RPMI7951 (cell line): ENCODE measurements at regions not wholly inside any gene's neighbourhood (a gene's known extent, or its start where the extent isn't known, plus 50 kb on each side); places are given as distances from the start of the nearest gene placed in this dataset.

ENCODE experiments used
- DNase-seq: peaks from one replicate; pipeline ENCODE4 v3.0.0-alpha.2; 2012; ENCODE audit warnings: low read depth

- DNase-seq = no peak
Measured at GRCh38 chr6:108734271-108734922, 113.8 kb upstream of the ARMC2 start.

DNA sequence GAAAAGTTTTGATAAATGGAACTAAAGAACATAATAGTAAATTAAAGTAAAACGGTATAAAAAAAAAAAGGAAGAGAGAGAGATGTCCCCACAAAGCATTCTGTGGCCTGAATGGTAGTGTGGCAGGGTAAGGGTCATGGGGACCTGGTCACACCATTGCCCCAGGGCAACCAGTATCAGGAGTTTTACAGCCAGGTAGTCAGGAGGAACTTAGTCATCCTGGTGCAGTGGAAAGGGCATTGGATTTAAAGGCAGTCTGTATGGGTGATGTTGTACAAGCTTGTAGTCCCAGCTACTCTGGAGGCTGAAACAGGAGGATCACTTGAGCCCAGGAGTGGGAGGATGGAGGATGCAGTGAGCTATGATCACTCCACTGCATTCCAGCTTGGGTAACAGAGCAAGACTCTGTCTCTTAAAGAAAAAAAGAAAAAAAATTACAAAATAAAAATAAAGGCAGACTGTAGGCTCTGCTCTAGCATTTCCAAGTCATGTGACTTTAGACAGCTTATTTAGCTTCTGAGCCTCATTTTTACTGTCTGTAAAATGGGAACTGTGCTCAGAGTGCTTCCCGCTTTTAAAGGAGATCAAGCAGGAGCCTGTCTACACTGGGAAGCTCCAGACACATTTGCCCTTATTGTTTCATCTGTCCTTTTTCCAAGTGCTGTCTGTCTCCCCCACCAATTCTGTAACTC lies 112.8 kb upstream of the ARMC2 start:
- DNase-seq = no peak

DNA sequence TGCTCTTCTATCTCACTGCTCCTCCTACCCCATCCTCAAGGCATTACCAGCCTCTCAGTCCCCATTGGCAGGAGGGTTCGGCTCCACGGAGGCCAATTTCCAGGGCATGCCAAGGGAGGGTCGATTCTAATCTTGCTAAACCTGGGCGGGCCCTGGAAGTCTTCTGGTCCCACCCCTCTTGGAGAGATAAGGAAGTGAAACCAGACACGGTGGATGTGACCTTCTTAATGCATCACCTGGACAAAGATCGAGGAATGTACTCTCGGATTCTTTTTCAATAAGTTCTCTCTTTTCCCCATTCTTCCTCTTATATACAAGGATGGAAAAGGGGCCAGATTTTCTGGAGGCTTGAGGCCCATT lies 112.2 kb upstream of the ARMC2 start:
- no peak for DNase-seq

DNA sequence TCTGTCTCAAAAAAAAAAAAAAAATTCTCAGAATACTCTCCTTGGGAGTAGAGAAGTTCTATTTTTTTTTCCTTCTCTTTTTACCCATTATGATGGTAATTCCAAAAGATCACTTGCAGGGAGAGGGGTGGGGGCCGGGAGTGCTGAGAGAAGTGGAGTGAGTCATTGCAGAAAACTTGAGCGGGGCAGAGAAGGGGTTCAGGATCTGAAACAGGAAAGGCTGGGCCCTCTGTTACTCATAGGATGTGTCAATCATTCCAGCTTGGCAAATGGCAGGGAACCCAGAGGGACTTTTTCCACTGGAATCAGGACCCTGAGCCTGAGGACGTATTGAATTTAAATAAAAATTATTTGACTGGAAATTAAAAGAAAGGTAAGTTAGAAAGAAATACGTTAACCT lies 111.4 kb upstream of the ARMC2 start:
- DNase-seq = peak; percentile 85

GRCh38 chr6:108737594-108738546 lies 110.4 kb upstream of the ARMC2 start:
- DNase-seq = peak; percentile 96

DNA sequence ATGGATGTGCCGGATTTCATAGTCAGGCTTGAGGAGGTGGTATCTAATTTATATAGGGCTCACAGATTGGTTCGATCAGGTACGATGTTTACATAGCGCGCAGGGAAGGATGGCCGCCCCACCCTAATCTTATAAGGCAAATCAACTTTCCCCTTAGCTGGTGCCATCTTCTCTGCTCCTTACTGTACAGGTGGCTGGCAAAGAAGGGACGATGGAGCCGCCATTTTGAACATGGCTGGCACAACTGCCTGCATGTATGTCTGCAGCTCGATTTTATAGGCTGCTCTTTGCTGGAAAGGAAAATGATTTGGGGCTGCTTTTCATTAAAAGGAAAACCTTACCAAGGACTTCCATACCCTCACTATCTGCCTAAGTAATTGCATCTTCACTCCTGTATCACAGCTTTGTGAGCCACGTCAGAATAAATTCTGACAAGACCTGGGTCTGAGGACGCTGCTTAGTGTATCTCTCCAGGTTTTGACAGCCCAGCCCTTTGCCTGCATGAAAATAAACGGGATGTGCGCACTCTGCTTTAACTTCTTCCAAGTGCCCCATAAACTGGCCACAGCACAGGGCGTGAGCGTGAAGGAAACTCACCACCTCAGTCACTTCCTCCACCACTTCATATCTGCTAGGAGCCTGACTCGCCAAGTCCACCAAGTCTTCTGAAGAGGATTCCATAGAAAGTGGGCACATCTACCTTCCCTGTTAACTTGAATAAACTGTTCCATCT lies 109.4 kb upstream of the ARMC2 start:
- no peak for DNase-seq

GRCh38 chr6:108739496-108740330 lies 108.5 kb upstream of the ARMC2 start:
- DNase-seq = no peak

GRCh38 chr6:108741331-108741989 lies 106.8 kb upstream of the ARMC2 start:
- no peak for DNase-seq

- no peak for DNase-seq
Measured at GRCh38 chr6:108742041-108742440, 106.2 kb upstream of the ARMC2 start.

- peak; percentile 25 for DNase-seq
Measured at GRCh38 chr6:108744244-108744972, 103.8 kb upstream of the ARMC2 start.

DNA sequence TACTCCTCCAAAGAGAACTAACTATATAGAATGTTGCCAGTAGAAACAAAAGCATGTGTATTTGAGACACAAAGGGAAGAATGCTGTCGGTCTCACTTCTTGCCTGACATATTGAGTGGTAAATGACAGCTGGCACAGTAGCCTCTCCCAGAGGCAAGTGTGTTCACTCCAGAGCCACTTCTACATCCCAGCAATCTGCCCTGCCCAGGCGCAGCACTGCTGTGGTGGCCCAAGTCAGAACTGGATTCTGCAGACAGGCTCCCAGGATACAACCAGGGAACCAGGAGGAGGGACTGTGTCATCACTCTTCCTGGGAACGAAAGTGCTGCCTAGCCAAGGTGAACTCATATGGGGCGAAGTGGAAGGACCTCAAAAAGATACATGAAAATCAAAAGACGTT lies 103.2 kb upstream of the ARMC2 start:
- DNase-seq = no peak

DNA sequence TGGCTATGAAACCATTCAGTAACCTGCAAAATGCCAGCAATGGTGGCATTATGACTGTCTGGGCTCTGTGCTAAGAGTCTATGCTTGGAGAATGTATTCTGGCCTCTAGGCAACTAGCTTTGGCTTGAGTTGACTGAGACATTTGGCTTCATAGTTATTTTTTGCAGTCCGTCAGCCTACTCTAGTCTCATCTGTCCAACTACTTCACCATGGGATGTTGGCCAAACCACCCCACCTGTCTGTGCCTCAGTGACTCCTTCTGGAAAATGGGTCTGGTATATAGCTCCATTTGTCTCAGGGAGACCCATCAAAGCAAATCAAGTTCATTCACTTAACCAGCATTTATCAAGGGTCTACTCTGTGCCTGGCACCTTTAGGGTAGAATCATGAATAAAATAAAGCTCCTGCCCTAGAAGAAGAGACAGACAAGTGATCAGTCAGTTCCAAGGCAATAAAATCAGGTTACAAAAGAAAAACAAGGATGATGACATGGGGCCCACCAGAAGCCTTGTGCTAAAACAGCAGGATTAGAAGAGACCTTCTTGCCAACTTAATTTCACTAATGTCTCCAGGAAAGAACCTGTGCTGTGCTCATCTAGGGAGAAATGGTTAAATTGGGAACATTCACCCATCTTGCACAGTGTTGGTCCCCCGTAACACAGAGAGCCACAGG lies 102.4 kb upstream of the ARMC2 start:
- no peak for DNase-seq

DNA sequence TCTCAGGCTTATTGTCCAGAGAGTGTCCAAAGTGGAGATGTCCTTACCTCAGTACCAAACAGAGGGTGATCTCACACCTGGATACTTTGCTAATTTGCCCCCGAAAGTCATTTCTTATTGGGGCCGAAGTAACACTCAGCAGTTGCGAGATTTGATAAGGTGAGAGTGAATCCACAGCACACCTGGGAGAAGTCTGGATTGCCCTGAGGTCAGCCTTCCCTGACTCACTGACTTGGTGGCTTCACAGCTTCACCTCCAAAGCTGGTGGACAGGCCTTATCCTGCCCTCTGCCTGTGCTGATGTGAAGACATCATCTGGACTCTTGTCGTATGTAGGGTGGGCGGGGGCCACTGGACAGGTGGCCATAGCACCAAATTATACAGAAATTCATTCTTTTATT lies 101.9 kb upstream of the ARMC2 start:
- DNase-seq = no peak

DNA sequence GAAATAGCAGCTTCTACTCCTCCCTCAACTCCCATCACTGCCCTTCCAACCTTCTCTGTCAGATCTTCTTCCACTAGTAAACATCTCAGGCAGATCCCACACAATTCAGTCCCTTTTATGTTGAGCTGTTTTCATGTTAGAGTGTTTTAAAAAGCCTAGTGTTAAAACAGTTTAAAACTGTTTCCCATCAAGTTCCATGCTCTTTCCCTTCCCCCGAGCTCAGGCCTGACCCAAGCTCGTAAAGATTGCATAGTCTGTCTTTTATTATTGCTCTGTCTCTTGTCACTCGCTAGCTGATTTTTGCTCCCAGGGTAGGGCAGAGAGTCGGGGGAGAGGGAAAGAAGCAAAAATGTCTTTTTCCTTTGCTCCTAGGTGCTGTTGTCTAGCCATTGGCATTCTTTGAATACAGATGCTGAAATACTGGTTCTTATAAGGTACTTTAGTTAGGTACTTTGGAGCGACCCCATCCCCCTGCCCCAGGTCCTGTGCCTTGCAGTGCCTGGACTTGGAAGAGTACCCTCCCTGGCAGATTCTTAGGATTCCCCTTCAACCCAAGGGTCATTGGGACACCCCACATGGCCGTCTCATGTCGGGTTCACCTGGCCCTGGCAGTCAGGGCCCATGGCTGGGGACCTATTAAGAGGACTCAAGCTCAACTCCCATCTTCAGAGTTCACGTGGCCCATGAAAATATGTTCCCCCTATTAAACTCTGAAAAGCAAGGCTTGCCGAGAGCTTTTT lies 101.2 kb upstream of the ARMC2 start:
- DNase-seq = no peak

GRCh38 chr6:108748055-108748454 lies 100.2 kb upstream of the ARMC2 start:
- peak; percentile 18 for DNase-seq

DNA sequence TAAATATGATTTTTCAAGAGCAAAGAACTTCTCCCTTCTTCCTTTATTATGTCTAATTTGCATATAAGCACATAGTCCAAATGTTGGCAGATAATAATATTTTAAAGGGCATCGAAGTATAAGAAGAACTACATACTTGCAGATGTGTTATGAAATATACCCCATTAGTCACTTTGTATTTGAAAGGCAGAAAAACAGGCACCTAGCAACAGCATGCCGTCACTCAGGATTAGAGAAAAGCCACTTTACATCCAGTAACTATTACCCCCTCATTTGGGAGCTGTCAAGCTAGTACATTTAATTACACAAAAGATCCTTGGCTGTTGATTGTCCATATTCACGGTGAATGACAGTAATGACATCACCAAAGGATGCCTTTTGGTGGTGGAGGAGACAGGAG lies 99.3 kb upstream of the ARMC2 start:
- DNase-seq = no peak

DNA sequence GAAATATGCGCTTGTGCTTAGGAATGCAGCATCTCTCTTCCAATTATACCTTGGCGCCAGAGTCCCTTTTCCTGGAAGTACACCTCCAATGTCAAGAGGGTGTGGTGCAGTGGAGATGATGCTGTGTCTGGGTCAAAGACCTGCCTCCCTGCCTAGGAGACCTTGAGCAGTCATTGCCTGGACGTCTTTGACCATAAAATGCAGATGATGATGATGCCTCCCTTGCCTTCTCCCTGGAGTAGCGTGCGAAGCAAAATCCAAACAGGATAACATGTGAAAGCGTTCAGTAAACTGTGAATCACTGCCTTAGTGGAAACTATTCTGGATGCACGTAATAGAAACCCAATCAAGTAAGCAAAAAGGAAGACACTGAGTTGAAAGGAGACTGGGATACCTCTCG lies 97.4 kb upstream of the ARMC2 start:
- no peak for DNase-seq

DNA sequence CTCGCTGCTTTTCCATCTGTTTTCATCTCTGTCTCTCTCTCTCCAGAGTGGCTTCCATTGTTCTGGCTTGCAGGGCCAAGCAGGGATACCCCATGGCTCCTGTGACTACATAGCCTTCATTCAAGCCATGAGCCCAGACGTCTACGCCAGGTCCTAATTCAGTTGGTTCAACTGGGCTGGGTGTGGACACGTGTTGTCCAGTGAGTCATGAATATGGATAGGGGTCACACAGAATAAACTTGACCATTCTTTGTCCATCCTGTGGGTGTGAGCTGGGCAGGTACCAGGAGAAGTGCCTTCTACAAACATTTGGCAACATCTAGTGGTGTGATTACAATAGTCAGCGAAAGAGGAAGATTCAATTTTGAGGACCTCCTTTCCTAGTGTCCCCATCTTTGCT lies 96.9 kb upstream of the ARMC2 start:
- DNase-seq = no peak
